ENCODE measurements at regions not wholly inside any gene's neighbourhood (a gene's known extent, or its start where the extent isn't known, plus 50 kb on each side); places are given as distances from the start of the nearest gene placed in this dataset.
"Not testable (repeated sequence)": the region's sequence is repeated elsewhere in the genome, so short reads cannot be mapped to it uniquely, and the experiment has no call there.

- ATAC-seq (no peak), DNase-seq (ENCODE audit: low spot score) (no peak)
- intact Hi-C loops (cut with DNase I): no loop called here
Measured at GRCh38 chr11:134660416-134660815, 248.4 kb upstream of the B3GAT1 start.

GRCh38 chr11:134659882-134660281 lies 247.8 kb upstream of the B3GAT1 start:
- intact Hi-C loops (cut with DNase I): no loop called here
- DNase-seq (ENCODE audit: low spot score): no peak
- no peak for ATAC-seq

GRCh38 chr11:134658481-134659225 lies 246.6 kb upstream of the B3GAT1 start:
- DNase-seq (ENCODE audit: low spot score) (no peak), ATAC-seq (no peak)
- intact Hi-C loops (cut with DNase I): no loop called here

- intact Hi-C loops (cut with DNase I): no loop called here
- ATAC-seq: no peak
- DNase-seq (ENCODE audit: low spot score): no peak
Measured at GRCh38 chr11:134657631-134658030, 245.6 kb upstream of the B3GAT1 start.

- ATAC-seq: peak; percentile 51
- intact Hi-C loops (cut with DNase I): no loop called here
- DNase-seq (ENCODE audit: low spot score): no peak
Measured at GRCh38 chr11:134656861-134657540, 245.0 kb upstream of the B3GAT1 start.

GRCh38 chr11:134656086-134656840 lies 244.2 kb upstream of the B3GAT1 start:
- not testable (repeated sequence) for ATAC-seq; DNase-seq (ENCODE audit: low spot score)

GRCh38 chr11:134655189-134655989 lies 243.3 kb upstream of the B3GAT1 start:
- DNase-seq (ENCODE audit: low spot score) (no peak), ATAC-seq (no peak)
- intact Hi-C loops (cut with DNase I): no loop called here

More at GRCh38 chr11:134656086-134656840, 244.2 kb upstream of the B3GAT1 start:
- intact Hi-C loops (cut with DNase I): not testable (repeated sequence)

GRCh38 chr11:134654161-134654915 lies 242.3 kb upstream of the B3GAT1 start:
- DNase-seq (ENCODE audit: low spot score) (no peak), ATAC-seq (no peak)
- intact Hi-C loops (cut with DNase I): no loop called here

- no peak for DNase-seq (ENCODE audit: low spot score)
- intact Hi-C loops (cut with DNase I): no loop called here
Measured at GRCh38 chr11:134652586-134653255, 240.7 kb upstream of the B3GAT1 start.

GRCh38 chr11:134647066-134647743 lies 235.2 kb upstream of the B3GAT1 start:
- intact Hi-C loops (cut with DNase I): no loop called here
- DNase-seq (ENCODE audit: low spot score) (no peak), ATAC-seq (no peak)

More at GRCh38 chr11:134652586-134653255, 240.7 kb upstream of the B3GAT1 start:
- no peak for ATAC-seq

GRCh38 chr11:134646561-134646960 lies 234.5 kb upstream of the B3GAT1 start:
- intact Hi-C loops (cut with DNase I): no loop called here
- DNase-seq (ENCODE audit: low spot score) (no peak), ATAC-seq (no peak)

GRCh38 chr11:134645576-134645975 lies 233.5 kb upstream of the B3GAT1 start:
- intact Hi-C loops (cut with DNase I): no loop called here
- DNase-seq (ENCODE audit: low spot score) (no peak), ATAC-seq (no peak)

- intact Hi-C loops (cut with DNase I): no loop called here
- ATAC-seq (no peak), DNase-seq (ENCODE audit: low spot score) (no peak)
Measured at GRCh38 chr11:134644476-134645456, 232.7 kb upstream of the B3GAT1 start.

GRCh38 chr11:134643115-134644012 lies 231.3 kb upstream of the B3GAT1 start:
- intact Hi-C loops (cut with DNase I): no loop called here
- no peak for ATAC-seq
- no peak for DNase-seq (ENCODE audit: low spot score)

- ATAC-seq (no peak), DNase-seq (ENCODE audit: low spot score) (no peak)
- intact Hi-C loops (cut with DNase I): no loop called here
Measured at GRCh38 chr11:134642206-134642605, 230.2 kb upstream of the B3GAT1 start.

Measured in sciatic nerve (tissue), 2 donors.